A549 (cell line): ENCODE measurements at regions not wholly inside any gene's neighbourhood (a gene's known extent, or its start where the extent isn't known, plus 50 kb on each side); places are given as distances from the start of the nearest gene placed in this dataset.

ENCODE experiments used
- ATAC-seq, 2 experiments: fragments of 200-7000 bp in 1 of 2; fragments of >200 bp in 1 of 2; cut with Nextera tagmentation in 1 of 2; cut with Tn5 transposase in 1 of 2; 3 replicates each; pipeline versions ENCODE4 v1.8.0 to v1.9.1; 2018 to 2020; ENCODE audit warnings: mild to moderate bottlenecking in 1 of 2, moderate library complexity in 1 of 2
- CTCF ChIA-PET: fragments of 300-600 bp; sonication (Branson Sonifier 250); formaldehyde crosslinking; extraction: SDS; loops from one replicate; lab custom pipeline; 2021; ENCODE audit warnings: antibody characterized with exemption, inconsistent platforms; lab: Yijun Ruan, JAX
- POLR2A ChIA-PET: fragments of 350-600 bp; formaldehyde crosslinking; extraction: SDS; loops from one replicate; lab custom pipeline; 2021; ENCODE audit warnings: antibody characterized with exemption, inconsistent platforms; lab: Yijun Ruan, JAX
- DNase-seq, 2 experiments: peaks; one replicate each; pipeline versions ENCODE4 v3.0.0 to v3.0.0-alpha.2; 2011 to 2016; ENCODE audit warnings: low read depth in 1 of 2, low spot score in 1 of 2
- FAIRE-seq: peaks from 2 replicates; lab custom pipeline; 2011; peaks lifted over from hg19 to GRCh38; lab: Jason Lieb, UNC
- H3K27ac ChIP-seq, 2 experiments: fragments of >200 bp; sonication (Bioruptor Twin); formaldehyde crosslinking; 3 replicates each; pipeline ENCODE4 v1.5.1; 2016 to 2017
- H3K4me1 ChIP-seq: fragments of >200 bp; sonication (Bioruptor Twin); formaldehyde crosslinking; 3 replicates; pipeline ENCODE4 v1.6.1; 2016
- H3K4me2 ChIP-seq: fragments of >200 bp; sonication (Bioruptor Twin); formaldehyde crosslinking; 3 replicates; pipeline ENCODE4 v1.6.1; 2016
- H3K4me3 ChIP-seq: fragments of >200 bp; sonication (Bioruptor Twin); formaldehyde crosslinking; 3 replicates; pipeline ENCODE4 v1.5.1; 2016
- H3K9me3 ChIP-seq: fragments of >200 bp; sonication (Bioruptor Twin); formaldehyde crosslinking; 3 replicates; pipeline ENCODE4 v1.6.1; 2016
- CBX8 ChIP-seq: fragments of 200-600 bp; sonication (generic); IDR thresholded peaks from 2 replicates; pipeline ENCODE4 v1.6.1; 2016
- CHD2 ChIP-seq: fragments of 150-350 bp; IDR thresholded peaks from 2 replicates; pipeline ENCODE4 v1.6.1; 2014; ENCODE audit warnings: low read length; ENCODE audit not compliant: partially characterized antibody
- EHMT2 ChIP-seq: fragments of 200-600 bp; sonication (generic); IDR thresholded peaks from 2 replicates; pipeline ENCODE4 v1.6.1; 2016; ENCODE audit warnings: antibody characterized with exemption, low read depth, mild to moderate bottlenecking, moderate library complexity
- FOSL2 ChIP-seq, 2 experiments: fragments of 450-650 bp in 1 of 2; fragments of >200 bp in 1 of 2; sonication (Bioruptor Twin) in 1 of 2; formaldehyde crosslinking; IDR thresholded peaks; 2 replicates each; pipeline versions ENCODE4 v1.5.0 to v1.6.1; 2016 to 2020; ENCODE audit warnings: mild to moderate bottlenecking in 1 of 2, moderate library complexity in 1 of 2
- FOXS1 ChIP-seq: fragments of 250-450 bp; sonication (Bioruptor Pico); IDR thresholded peaks from 2 replicates; pipeline ENCODE4 v1.5.0; 2020; ENCODE audit warnings: mild to moderate bottlenecking, moderate library complexity
- HES2 ChIP-seq: fragments of >200 bp; sonication (Bioruptor Twin); formaldehyde crosslinking; IDR thresholded peaks from 2 replicates; pipeline ENCODE4 v1.6.1; 2016
- HMGXB4 ChIP-seq: fragments of 250-450 bp; sonication (Bioruptor Pico); IDR thresholded peaks from 2 replicates; pipeline ENCODE4 v1.5.0; 2021; ENCODE audit warnings: mild to moderate bottlenecking, moderate library complexity, borderline replicate concordance
- HOXB13 ChIP-seq: fragments of 250-450 bp; sonication (Bioruptor Pico); IDR thresholded peaks from 2 replicates; pipeline ENCODE4 v1.5.0; 2020; ENCODE audit warnings: low read depth, mild to moderate bottlenecking, moderate library complexity
- JUNB ChIP-seq: fragments of >200 bp; sonication (Bioruptor Twin); formaldehyde crosslinking; IDR thresholded peaks from 2 replicates; pipeline ENCODE4 v1.6.1; 2016
- KDM1A ChIP-seq: fragments of 200-600 bp; sonication (generic); IDR thresholded peaks from 2 replicates; pipeline ENCODE4 v1.6.1; 2016; ENCODE audit warnings: low read depth, mild to moderate bottlenecking
- KDM5A ChIP-seq: fragments of 200-600 bp; sonication (generic); IDR thresholded peaks from 2 replicates; pipeline ENCODE4 v1.6.1; 2016; ENCODE audit warnings: antibody characterized with exemption, mild to moderate bottlenecking
- MAX ChIP-seq: IDR thresholded peaks from 2 replicates; pipeline ENCODE4 v1.6.1; 2012
- NR3C1 ChIP-seq: fragments of >200 bp; sonication (Bioruptor Twin); formaldehyde crosslinking; IDR thresholded peaks from 3 replicates; pipeline ENCODE4 v1.6.1; 2017
- POLR2A ChIP-seq: IDR thresholded peaks from 2 replicates; pipeline ENCODE4 v1.6.1; 2012; ENCODE audit warnings: mild to moderate bottlenecking, low read length
- RARB ChIP-seq: fragments of 250-450 bp; sonication (Bioruptor Pico); IDR thresholded peaks from 2 replicates; pipeline ENCODE4 v1.8.0; 2021; ENCODE audit warnings: mild to moderate bottlenecking, moderate library complexity
- REST ChIP-seq: fragments of 200-600 bp; sonication (generic); IDR thresholded peaks from 2 replicates; pipeline ENCODE4 v1.6.1; 2016; ENCODE audit warnings: antibody characterized with exemption, mild to moderate bottlenecking, moderate library complexity
- SMC3 ChIP-seq: fragments of >200 bp; sonication (Bioruptor Twin); formaldehyde crosslinking; IDR thresholded peaks from 3 replicates; pipeline ENCODE4 v1.6.1; 2018; ENCODE audit warnings: inconsistent platforms
- TFCP2L1 ChIP-seq: fragments of 250-450 bp; sonication (Bioruptor Pico); IDR thresholded peaks from 2 replicates; pipeline ENCODE4 v1.5.0; 2021; ENCODE audit warnings: mild to moderate bottlenecking
- TP53 ChIP-seq: fragments of 250-450 bp; sonication (Bioruptor Pico); IDR thresholded peaks from 2 replicates; pipeline ENCODE4 v1.5.0; 2021; ENCODE audit warnings: mild to moderate bottlenecking, moderate library complexity
- USF2 ChIP-seq: fragments of 450-650 bp; IDR thresholded peaks from 2 replicates; pipeline ENCODE4 v1.6.1; 2014; ENCODE audit warnings: antibody characterized with exemption
- ZSCAN20 ChIP-seq: fragments of 250-450 bp; sonication (Bioruptor Pico); IDR thresholded peaks from 2 replicates; pipeline ENCODE4 v1.8.0; 2022; ENCODE audit warnings: mild to moderate bottlenecking, moderate library complexity
- WGBS: methylation state at CpG from one replicate; pipeline ENCODE4 v1.1.6; 2017; ENCODE audit errors: missing lambda C conversion rate; 5-methylcytosine and 5-hydroxymethylcytosine counted together

GRCh38 chr10:78719276-78719675, 349.5 kb upstream of the ZMIZ1 start:
- TF ChIP-seq SMC3, result no peak
- no peak for TF ChIP-seq JUNB
- TF ChIP-seq FOSL2 (IDR thresholded peaks at IDR 0.05), result no peak
- TF ChIP-seq FOSL2 (CRISPR knock-in tag; IDR thresholded peaks at IDR 0.05), result no peak
- no peak for TF ChIP-seq KDM1A
- no peak for TF ChIP-seq HES2
- TF ChIP-seq RARB (CRISPR knock-in tag), result no peak
- TF ChIP-seq CHD2, result no peak
- no peak for TF ChIP-seq CBX8
- TF ChIP-seq FOXS1 (CRISPR knock-in tag), result no peak
- no peak for TF ChIP-seq TP53 (CRISPR knock-in tag)
- TF ChIP-seq KDM5A, result no peak
- TF ChIP-seq MAX, result no peak
- no peak for TF ChIP-seq ZSCAN20 (CRISPR knock-in tag)
- no peak for TF ChIP-seq USF2
- TF ChIP-seq HMGXB4 (CRISPR knock-in tag), result no peak
- no peak for TF ChIP-seq EHMT2
- no peak for TF ChIP-seq REST
- no peak for TF ChIP-seq HOXB13 (CRISPR knock-in tag)
- TF ChIP-seq TFCP2L1 (CRISPR knock-in tag), result no peak
- TF ChIP-seq NR3C1, result no peak
- CTCF ChIA-PET, result interaction anchor here (1.1 kb wide), 1 partner anchor 672 kb away, joined by 4 read pairs; no protein-coding TSS in a partner anchor
- Histone ChIP-seq H3K4me3 (no peak overlapping the region), H3K27ac (no peak overlapping the region), H3K4me2 (no peak overlapping the region), H3K4me1 (no peaks in the 10 kb centered on the region), H3K9me3 (peaks cover 14% of the 10 kb centered on the region; the same call in 2 of the 3 replicates)
- ATAC-seq (no peak), DNase-seq (no peak), FAIRE-seq (no peak)
- WGBS, result 54% methylated on average over 10 of the region's 10 CpGs
- POLR2A ChIA-PET, result no interaction called here

GRCh38 chr10:78720091-78720490, 348.7 kb upstream of the ZMIZ1 start:
- FAIRE-seq, result no peak
- no peak for ATAC-seq
- WGBS, result 17% methylated on average over 5 of the region's 6 CpGs

More at GRCh38 chr10:78720091-78720490, 348.7 kb upstream of the ZMIZ1 start:
- Histone ChIP-seq H3K4me2 (no peak overlapping the region), H3K4me3 (no peak overlapping the region), H3K4me1 (no peaks in the 10 kb centered on the region), H3K9me3 (peaks cover 18% of the 10 kb centered on the region; the same call in 2 of the 3 replicates), H3K27ac (no peak overlapping the region)
- no peak for DNase-seq
- TF ChIP-seq POLR2A (no peak), CHD2 (no peak)
- ChIA-PET POLR2A (no interaction called here), CTCF (interaction anchor here (0.9 to 1.1 kb wide), 3 partner anchors 30 to 672 kb away, joined by 3 to 4 read pairs (median 3); no protein-coding TSS in a partner anchor)
